ENCODE measurements at regions not wholly inside any gene's neighbourhood (a gene's known extent, or its start where the extent isn't known, plus 50 kb on each side); places are given as distances from the start of the nearest gene placed in this dataset.

DNA sequence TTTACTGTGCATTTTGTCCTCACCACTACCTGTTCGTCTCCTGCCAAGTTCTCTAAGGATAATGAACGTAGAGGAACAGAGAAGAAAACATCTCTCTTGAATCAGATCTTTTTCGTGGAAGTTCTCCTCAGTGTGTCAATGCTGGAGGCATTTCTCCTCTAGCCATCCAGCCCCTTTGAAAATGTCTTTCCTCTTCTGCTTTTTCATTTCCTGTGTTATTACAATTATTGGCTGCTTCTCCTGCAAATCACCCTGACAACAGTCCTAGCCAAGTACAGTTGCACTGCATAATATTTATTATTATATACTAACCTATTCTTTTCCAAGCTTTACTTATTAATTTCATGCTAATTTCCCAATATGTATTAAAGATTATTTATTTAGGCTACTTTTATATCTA is 61.8 kb upstream of the TRPM3 start:
- Histone ChIP-seq H3K9ac (replicated peaks; ENCODE audit: extremely low read depth, insufficient read depth, low read length) (no peak overlapping the region), H3K79me2 (ENCODE audit: control insufficient read depth, insufficient read depth, low read length) (no peaks in the 10 kb centered on the region), H3K4me1 (ENCODE audit: control insufficient read depth, extremely low read depth, insufficient read depth, low read length) (no peaks in the 10 kb centered on the region), H3K4me2 (ENCODE audit: insufficient read depth, low read length) (no peak overlapping the region), H3K4me3 (replicated peaks in 1 of 3; ENCODE audit: insufficient read depth in 1 of 3, low read depth in 1 of 3, low read length in 3 of 3) (no peak overlapping the region), H3K27me3 (ENCODE audit: control insufficient read depth in 2 of 2, insufficient read depth in 2 of 2, low read length in 2 of 2) (no peaks in the 10 kb centered on the region), H3K9me1 (replicated peaks; ENCODE audit: control insufficient read depth, extremely low read depth, insufficient read depth, low read length) (no peaks in the 10 kb centered on the region), H3K36me3 (ENCODE audit: control insufficient read depth in 2 of 2, extremely low read depth in 1 of 2, insufficient read depth in 2 of 2, low read length in 2 of 2) (no peaks in the 10 kb centered on the region), H3K27ac (ENCODE audit: insufficient read depth, low read depth, low read length) (no peak overlapping the region), H4K20me1 (replicated peaks; ENCODE audit: control insufficient read depth, extremely low read depth, insufficient read depth, low read length) (no peaks in the 10 kb centered on the region), H3K9me3 (replicated peaks; ENCODE audit: control insufficient read depth, insufficient read depth, low read length) (no peaks in the 10 kb centered on the region), H2AFZ (ENCODE audit: low read depth, low read length) (no peak overlapping the region)
- ChIA-PET POLR2A (no interaction called here), CTCF (interaction anchor here (1.3 kb wide), 1 partner anchor 9 kb away, joined by 4 read pairs; no protein-coding TSS in a partner anchor)
- TF ChIP-seq, protein P1, sequence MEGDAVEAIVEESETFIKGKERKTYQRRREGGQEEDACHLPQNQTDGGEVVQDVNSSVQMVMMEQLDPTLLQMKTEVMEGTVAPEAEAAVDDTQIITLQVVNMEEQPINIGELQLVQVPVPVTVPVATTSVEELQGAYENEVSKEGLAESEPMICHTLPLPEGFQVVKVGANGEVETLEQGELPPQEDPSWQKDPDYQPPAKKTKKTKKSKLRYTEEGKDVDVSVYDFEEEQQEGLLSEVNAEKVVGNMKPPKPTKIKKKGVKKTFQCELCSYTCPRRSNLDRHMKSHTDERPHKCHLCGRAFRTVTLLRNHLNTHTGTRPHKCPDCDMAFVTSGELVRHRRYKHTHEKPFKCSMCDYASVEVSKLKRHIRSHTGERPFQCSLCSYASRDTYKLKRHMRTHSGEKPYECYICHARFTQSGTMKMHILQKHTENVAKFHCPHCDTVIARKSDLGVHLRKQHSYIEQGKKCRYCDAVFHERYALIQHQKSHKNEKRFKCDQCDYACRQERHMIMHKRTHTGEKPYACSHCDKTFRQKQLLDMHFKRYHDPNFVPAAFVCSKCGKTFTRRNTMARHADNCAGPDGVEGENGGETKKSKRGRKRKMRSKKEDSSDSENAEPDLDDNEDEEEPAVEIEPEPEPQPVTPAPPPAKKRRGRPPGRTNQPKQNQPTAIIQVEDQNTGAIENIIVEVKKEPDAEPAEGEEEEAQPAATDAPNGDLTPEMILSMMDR (IDR thresholded peaks at IDR 0.05; ENCODE audit: extremely low read depth in 1 of 2, insufficient read depth in 1 of 2, low read depth in 1 of 2, low read length in 2 of 2) = no peak
- no peak for TF ChIP-seq POLR2AphosphoS5 (IDR thresholded peaks at IDR 0.05; ENCODE audit: insufficient read depth, low read depth, low read length)
- TF ChIP-seq, protein P2, sequence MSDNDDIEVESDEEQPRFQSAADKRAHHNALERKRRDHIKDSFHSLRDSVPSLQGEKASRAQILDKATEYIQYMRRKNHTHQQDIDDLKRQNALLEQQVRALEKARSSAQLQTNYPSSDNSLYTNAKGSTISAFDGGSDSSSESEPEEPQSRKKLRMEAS (IDR thresholded peaks at IDR 0.05; ENCODE audit: insufficient read depth, insufficient read length) = no peak
- no peak for TF ChIP-seq FOS (IDR thresholded peaks at IDR 0.05; ENCODE audit: borderline replicate concordance, insufficient read depth, low read length)
- TF ChIP-seq POLR2A (IDR thresholded peaks at IDR 0.05; ENCODE audit: low read depth, low read length) = no peak
- no peak for TF ChIP-seq GATA2 (IDR thresholded peaks at IDR 0.05; ENCODE audit: insufficient read depth, insufficient read length, low read depth, low read length)
- no peak for TF ChIP-seq JUN (IDR thresholded peaks at IDR 0.05; ENCODE audit: borderline replicate concordance, insufficient read depth, insufficient read length, low read depth)
- TF ChIP-seq EZH2 (IDR thresholded peaks at IDR 0.05; ENCODE audit: borderline replicate concordance, low read depth, low read length, severe bottlenecking) = no peak
- TF ChIP-seq MYC (IDR thresholded peaks at IDR 0.05; ENCODE audit: low read depth, low read length) = no peak
- FAIRE-seq (no peak), DNase-seq (ENCODE audit: low read depth, low spot score) (peak; percentile 6)
- dilution Hi-C loops (cut with MboI; ENCODE audit: extremely low pct_ligation_motif_present, low sequenced_read_pairs) (no loop called here), intact Hi-C loops (cut with micrococcal nuclease) (no loop called here)
- BruUV-seq (replicated peaks) = no TSS peak

All from endothelial cell of umbilical vein (primary cell).